ENCODE measurements at regions not wholly inside any gene's neighbourhood (a gene's known extent, or its start where the extent isn't known, plus 50 kb on each side); places are given as distances from the start of the nearest gene placed in this dataset.

DNA sequence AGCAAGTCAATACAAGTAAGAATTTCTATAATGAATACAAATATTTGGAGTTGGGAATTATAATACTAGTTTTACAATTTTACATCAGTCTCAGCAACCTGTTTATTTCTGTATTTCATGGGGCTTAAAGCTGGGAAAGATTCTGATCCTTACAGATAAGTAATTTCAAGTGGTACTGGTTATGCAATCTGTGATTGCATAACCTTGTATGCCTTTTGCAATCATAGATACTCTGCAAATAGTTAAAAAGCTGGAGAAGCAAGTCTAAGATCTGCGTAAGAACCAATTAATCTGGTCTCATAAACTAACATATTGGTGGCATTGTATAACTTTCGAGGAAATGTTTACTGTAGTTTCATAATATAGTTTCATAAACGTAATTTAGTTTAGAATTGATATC, 198.3 kb upstream of the PGR start:
- no peaks in the 10 kb centered on the region for H3K27me3 ChIP-seq (ENCODE audit: insufficient read depth, poor library complexity, severe bottlenecking)
- H3K4me3 ChIP-seq (replicated peaks; ENCODE audit: insufficient read depth, low read length), result no peak overlapping the region
- H3K27ac ChIP-seq (replicated peaks), result no peak overlapping the region
- TF ChIP-seq POLR2AphosphoS5 (IDR thresholded peaks at IDR 0.05; ENCODE audit: low read depth) (no peak), GABPA (IDR thresholded peaks at IDR 0.05; ENCODE audit: low read depth) (no peak), SPI1 (IDR thresholded peaks at IDR 0.05; ENCODE audit: borderline replicate concordance, low read depth) (no peak)
- TF ChIP-seq, protein P1, sequence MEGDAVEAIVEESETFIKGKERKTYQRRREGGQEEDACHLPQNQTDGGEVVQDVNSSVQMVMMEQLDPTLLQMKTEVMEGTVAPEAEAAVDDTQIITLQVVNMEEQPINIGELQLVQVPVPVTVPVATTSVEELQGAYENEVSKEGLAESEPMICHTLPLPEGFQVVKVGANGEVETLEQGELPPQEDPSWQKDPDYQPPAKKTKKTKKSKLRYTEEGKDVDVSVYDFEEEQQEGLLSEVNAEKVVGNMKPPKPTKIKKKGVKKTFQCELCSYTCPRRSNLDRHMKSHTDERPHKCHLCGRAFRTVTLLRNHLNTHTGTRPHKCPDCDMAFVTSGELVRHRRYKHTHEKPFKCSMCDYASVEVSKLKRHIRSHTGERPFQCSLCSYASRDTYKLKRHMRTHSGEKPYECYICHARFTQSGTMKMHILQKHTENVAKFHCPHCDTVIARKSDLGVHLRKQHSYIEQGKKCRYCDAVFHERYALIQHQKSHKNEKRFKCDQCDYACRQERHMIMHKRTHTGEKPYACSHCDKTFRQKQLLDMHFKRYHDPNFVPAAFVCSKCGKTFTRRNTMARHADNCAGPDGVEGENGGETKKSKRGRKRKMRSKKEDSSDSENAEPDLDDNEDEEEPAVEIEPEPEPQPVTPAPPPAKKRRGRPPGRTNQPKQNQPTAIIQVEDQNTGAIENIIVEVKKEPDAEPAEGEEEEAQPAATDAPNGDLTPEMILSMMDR (IDR thresholded peaks at IDR 0.05; ENCODE audit: insufficient read depth, low read length), result no peak
- TF ChIP-seq, protein P2, sequence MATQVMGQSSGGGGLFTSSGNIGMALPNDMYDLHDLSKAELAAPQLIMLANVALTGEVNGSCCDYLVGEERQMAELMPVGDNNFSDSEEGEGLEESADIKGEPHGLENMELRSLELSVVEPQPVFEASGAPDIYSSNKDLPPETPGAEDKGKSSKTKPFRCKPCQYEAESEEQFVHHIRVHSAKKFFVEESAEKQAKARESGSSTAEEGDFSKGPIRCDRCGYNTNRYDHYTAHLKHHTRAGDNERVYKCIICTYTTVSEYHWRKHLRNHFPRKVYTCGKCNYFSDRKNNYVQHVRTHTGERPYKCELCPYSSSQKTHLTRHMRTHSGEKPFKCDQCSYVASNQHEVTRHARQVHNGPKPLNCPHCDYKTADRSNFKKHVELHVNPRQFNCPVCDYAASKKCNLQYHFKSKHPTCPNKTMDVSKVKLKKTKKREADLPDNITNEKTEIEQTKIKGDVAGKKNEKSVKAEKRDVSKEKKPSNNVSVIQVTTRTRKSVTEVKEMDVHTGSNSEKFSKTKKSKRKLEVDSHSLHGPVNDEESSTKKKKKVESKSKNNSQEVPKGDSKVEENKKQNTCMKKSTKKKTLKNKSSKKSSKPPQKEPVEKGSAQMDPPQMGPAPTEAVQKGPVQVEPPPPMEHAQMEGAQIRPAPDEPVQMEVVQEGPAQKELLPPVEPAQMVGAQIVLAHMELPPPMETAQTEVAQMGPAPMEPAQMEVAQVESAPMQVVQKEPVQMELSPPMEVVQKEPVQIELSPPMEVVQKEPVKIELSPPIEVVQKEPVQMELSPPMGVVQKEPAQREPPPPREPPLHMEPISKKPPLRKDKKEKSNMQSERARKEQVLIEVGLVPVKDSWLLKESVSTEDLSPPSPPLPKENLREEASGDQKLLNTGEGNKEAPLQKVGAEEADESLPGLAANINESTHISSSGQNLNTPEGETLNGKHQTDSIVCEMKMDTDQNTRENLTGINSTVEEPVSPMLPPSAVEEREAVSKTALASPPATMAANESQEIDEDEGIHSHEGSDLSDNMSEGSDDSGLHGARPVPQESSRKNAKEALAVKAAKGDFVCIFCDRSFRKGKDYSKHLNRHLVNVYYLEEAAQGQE (IDR thresholded peaks at IDR 0.05; ENCODE audit: insufficient replicate concordance, low read depth), result no peak
- peak in 1 of 2 experiments; percentile 14 for DNase-seq (ENCODE audit: low read depth in 1 of 2, low spot score in 1 of 2)

DNA sequence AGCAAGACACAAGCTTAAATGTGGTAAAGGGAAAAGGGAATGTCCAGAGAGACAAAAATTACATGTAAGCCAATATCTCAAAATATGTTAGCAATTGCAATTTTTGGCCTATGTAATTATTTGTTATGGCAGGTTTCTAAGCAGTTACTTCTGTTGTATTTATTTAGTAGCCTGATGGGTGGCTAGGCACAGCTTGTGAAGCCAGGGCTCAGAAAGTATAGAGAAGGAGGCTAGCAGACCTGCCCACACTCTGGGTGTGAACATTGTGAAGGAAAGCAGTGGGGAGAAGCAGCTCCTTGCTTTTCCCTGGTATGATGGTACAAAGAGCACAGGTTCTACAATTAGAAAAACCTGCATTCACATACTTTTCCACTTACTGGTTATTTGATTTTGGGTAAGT, 196.5 kb upstream of the PGR start:
- H3K27ac ChIP-seq (replicated peaks), result no peak overlapping the region
- no peaks in the 10 kb centered on the region for H3K27me3 ChIP-seq (ENCODE audit: insufficient read depth, poor library complexity, severe bottlenecking)
- H3K4me3 ChIP-seq (replicated peaks; ENCODE audit: insufficient read depth, low read length), result no peak overlapping the region
- no peak for DNase-seq (ENCODE audit: low read depth in 1 of 2, low spot score in 1 of 2)
- TF ChIP-seq, protein P1 (IDR thresholded peaks at IDR 0.05; ENCODE audit: insufficient read depth, low read length), result no peak
- TF ChIP-seq GABPA (IDR thresholded peaks at IDR 0.05; ENCODE audit: low read depth) (no peak), SPI1 (IDR thresholded peaks at IDR 0.05; ENCODE audit: borderline replicate concordance, low read depth) (no peak), POLR2AphosphoS5 (IDR thresholded peaks at IDR 0.05; ENCODE audit: low read depth) (no peak)
- TF ChIP-seq, protein P2 (IDR thresholded peaks at IDR 0.05; ENCODE audit: insufficient replicate concordance, low read depth), result no peak

DNA sequence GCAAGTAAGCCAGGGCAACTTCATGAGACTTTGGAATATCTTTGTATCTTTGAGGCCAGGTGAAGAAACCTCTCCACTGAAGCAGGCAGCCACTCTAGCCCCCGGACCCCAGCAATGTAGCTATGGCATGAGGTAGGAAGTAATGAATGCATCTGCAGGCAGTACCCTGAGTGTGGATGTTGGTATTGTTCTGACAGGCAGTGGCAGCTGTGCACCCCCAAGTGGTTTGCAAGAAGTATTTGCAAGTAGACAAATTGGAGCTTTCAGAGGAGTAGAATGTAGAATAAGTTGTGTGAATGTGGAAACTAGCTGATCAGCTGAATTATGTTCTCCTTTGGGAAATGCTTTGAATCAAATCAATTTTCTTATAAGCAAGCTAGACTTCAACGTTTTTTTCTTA, 194.4 kb upstream of the PGR start:
- no peak for DNase-seq (ENCODE audit: low read depth in 1 of 2, low spot score in 1 of 2)
- no peak overlapping the region for H3K27ac ChIP-seq (replicated peaks)

More for the DNA sequence above, 194.4 kb upstream of the PGR start:
- TF ChIP-seq, protein P2 (IDR thresholded peaks at IDR 0.05; ENCODE audit: insufficient replicate concordance, low read depth), result no peak
- TF ChIP-seq, protein P1 (IDR thresholded peaks at IDR 0.05; ENCODE audit: insufficient read depth, low read length), result no peak
- TF ChIP-seq POLR2AphosphoS5 (IDR thresholded peaks at IDR 0.05; ENCODE audit: low read depth), result no peak
- no peak for TF ChIP-seq SPI1 (IDR thresholded peaks at IDR 0.05; ENCODE audit: borderline replicate concordance, low read depth)
- TF ChIP-seq GABPA (IDR thresholded peaks at IDR 0.05; ENCODE audit: low read depth), result no peak
- Histone ChIP-seq H3K4me3 (replicated peaks; ENCODE audit: insufficient read depth, low read length) (no peak overlapping the region), H3K27me3 (ENCODE audit: insufficient read depth, poor library complexity, severe bottlenecking) (no peaks in the 10 kb centered on the region)
